ENCODE measurements at regions not wholly inside any gene's neighbourhood (a gene's known extent, or its start where the extent isn't known, plus 50 kb on each side); places are given as distances from the start of the nearest gene placed in this dataset.

GRCh38 chr18:10290638-10291235 is 163.7 kb upstream of the APCDD1 start:
- DNase-seq, result no peak

GRCh38 chr18:10291568-10291981 is 162.9 kb upstream of the APCDD1 start:
- DNase-seq, result no peak

- DNase-seq, result no peak
Measured at GRCh38 chr18:10293966-10294365, 160.5 kb upstream of the APCDD1 start.

GRCh38 chr18:10295751-10296150 is 158.7 kb upstream of the APCDD1 start:
- no peak for DNase-seq

GRCh38 chr18:10296491-10296890 is 157.9 kb upstream of the APCDD1 start:
- no peak for DNase-seq

GRCh38 chr18:10297086-10297485 is 157.3 kb upstream of the APCDD1 start:
- no peak for DNase-seq

- no peak for DNase-seq
Measured at GRCh38 chr18:10298346-10298745, 156.1 kb upstream of the APCDD1 start.

GRCh38 chr18:10299643-10300042 is 154.8 kb upstream of the APCDD1 start:
- DNase-seq, result no peak

- DNase-seq, result no peak
Measured at GRCh38 chr18:10300739-10301138, 153.7 kb upstream of the APCDD1 start.

- no peak for DNase-seq
Measured at GRCh38 chr18:10301831-10302483, 152.5 kb upstream of the APCDD1 start.

GRCh38 chr18:10303171-10303570 is 151.3 kb upstream of the APCDD1 start:
- no peak for DNase-seq

GRCh38 chr18:10304853-10305252 is 149.6 kb upstream of the APCDD1 start:
- no peak for DNase-seq

- DNase-seq, result no peak
Measured at GRCh38 chr18:10306779-10307178, 147.7 kb upstream of the APCDD1 start.

GRCh38 chr18:10308154-10308553 is 146.3 kb upstream of the APCDD1 start:
- no peak for DNase-seq

GRCh38 chr18:10310626-10311025 is 143.8 kb upstream of the APCDD1 start:
- no peak for DNase-seq

- no peak for DNase-seq
Measured at GRCh38 chr18:10312326-10313015, 142.0 kb upstream of the APCDD1 start.

GRCh38 chr18:10313016-10313342 is 141.5 kb upstream of the APCDD1 start:
- no peak for DNase-seq

- DNase-seq, result no peak
Measured at GRCh38 chr18:10314066-10314465, 140.4 kb upstream of the APCDD1 start.

GRCh38 chr18:10315522-10315921 is 138.9 kb upstream of the APCDD1 start:
- no peak for DNase-seq

- no peak for DNase-seq
Measured at GRCh38 chr18:10316778-10317177, 137.7 kb upstream of the APCDD1 start.

- DNase-seq, result no peak
Measured at GRCh38 chr18:10317864-10318690, 136.4 kb upstream of the APCDD1 start.

GRCh38 chr18:10318691-10318970 is 135.8 kb upstream of the APCDD1 start:
- DNase-seq, result no peak

GRCh38 chr18:10319026-10319425 is 135.4 kb upstream of the APCDD1 start:
- no peak for DNase-seq

Measured in NCI-H1436 (cell line).